ENCODE measurements at regions not wholly inside any gene's neighbourhood (a gene's known extent, or its start where the extent isn't known, plus 50 kb on each side); places are given as distances from the start of the nearest gene placed in this dataset.

GRCh38 chr5:166379517-166379916 lies 1911.9 kb upstream of the WWC1 start:
- TF ChIP-seq, protein P1, sequence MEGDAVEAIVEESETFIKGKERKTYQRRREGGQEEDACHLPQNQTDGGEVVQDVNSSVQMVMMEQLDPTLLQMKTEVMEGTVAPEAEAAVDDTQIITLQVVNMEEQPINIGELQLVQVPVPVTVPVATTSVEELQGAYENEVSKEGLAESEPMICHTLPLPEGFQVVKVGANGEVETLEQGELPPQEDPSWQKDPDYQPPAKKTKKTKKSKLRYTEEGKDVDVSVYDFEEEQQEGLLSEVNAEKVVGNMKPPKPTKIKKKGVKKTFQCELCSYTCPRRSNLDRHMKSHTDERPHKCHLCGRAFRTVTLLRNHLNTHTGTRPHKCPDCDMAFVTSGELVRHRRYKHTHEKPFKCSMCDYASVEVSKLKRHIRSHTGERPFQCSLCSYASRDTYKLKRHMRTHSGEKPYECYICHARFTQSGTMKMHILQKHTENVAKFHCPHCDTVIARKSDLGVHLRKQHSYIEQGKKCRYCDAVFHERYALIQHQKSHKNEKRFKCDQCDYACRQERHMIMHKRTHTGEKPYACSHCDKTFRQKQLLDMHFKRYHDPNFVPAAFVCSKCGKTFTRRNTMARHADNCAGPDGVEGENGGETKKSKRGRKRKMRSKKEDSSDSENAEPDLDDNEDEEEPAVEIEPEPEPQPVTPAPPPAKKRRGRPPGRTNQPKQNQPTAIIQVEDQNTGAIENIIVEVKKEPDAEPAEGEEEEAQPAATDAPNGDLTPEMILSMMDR (IDR thresholded peaks at IDR 0.05; ENCODE audit: poor library complexity) = no peak
- no peak for TF ChIP-seq EZH2phosphoT487 (IDR thresholded peaks at IDR 0.05; ENCODE audit: low read depth, severe bottlenecking, unreplicated experiment)
- TF ChIP-seq EZH2 (IDR thresholded peaks at IDR 0.05; ENCODE audit: borderline replicate concordance) = no peak

Data from hepatocyte (in vitro differentiated cells).